ENCODE measurements at regions not wholly inside any gene's neighbourhood (a gene's known extent, or its start where the extent isn't known, plus 50 kb on each side); places are given as distances from the start of the nearest gene placed in this dataset.
"Not testable (repeated sequence)": the region's sequence is repeated elsewhere in the genome, so short reads cannot be mapped to it uniquely, and the experiment has no call there.

DNA sequence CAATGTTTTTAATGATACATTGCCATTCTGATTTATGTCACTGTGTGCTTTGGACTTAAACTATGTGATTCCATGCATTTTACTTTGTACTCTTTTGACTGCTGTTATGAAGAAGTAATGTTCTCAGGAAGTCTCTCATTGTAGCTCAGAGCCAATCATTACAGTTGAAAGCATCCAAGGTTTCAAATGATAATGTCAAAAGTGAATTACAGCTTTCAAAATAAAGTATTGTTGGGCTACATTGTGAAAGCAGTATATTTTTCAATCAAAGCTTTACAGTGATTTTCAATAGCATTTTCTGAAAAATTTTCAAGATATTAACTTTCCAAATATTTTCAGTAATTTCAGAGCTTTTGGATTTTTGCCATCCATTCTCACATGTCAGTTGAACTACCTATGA lies 243.6 kb downstream of the ZIC4 start:
- H3K4me3 ChIP-seq (ENCODE audit: control insufficient read depth, low read depth, low read length), result no peak overlapping the region
- TF ChIP-seq, protein P1, sequence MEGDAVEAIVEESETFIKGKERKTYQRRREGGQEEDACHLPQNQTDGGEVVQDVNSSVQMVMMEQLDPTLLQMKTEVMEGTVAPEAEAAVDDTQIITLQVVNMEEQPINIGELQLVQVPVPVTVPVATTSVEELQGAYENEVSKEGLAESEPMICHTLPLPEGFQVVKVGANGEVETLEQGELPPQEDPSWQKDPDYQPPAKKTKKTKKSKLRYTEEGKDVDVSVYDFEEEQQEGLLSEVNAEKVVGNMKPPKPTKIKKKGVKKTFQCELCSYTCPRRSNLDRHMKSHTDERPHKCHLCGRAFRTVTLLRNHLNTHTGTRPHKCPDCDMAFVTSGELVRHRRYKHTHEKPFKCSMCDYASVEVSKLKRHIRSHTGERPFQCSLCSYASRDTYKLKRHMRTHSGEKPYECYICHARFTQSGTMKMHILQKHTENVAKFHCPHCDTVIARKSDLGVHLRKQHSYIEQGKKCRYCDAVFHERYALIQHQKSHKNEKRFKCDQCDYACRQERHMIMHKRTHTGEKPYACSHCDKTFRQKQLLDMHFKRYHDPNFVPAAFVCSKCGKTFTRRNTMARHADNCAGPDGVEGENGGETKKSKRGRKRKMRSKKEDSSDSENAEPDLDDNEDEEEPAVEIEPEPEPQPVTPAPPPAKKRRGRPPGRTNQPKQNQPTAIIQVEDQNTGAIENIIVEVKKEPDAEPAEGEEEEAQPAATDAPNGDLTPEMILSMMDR (IDR thresholded peaks at IDR 0.05; ENCODE audit: control insufficient read depth, insufficient read depth, low read depth, low read length, missing control alignments), result no peak
- no peak for DNase-seq (ENCODE audit: low read depth)

DNA sequence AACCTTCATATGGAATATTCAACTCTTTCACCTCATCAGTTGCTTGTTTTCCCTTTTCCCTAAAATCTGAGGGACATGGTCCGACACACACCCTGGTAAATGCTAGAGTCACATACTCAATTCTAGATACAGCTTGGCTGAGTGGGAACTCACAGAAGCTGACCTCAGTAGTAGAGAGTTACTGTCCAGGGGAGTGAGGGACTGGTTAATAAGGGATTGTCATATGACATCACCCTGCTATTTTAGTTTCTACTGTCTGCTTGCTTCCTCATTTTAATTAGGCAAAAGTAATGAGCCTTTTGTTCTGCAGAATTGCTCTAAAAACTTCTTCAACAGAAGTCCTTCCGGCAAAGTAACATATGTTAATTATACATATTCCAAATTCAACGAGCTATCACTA lies 244.5 kb downstream of the ZIC4 start:
- H3K4me3 ChIP-seq (ENCODE audit: control insufficient read depth, low read depth, low read length), result no peak overlapping the region
- DNase-seq (ENCODE audit: low read depth), result no peak
- TF ChIP-seq, protein P1 (IDR thresholded peaks at IDR 0.05; ENCODE audit: control insufficient read depth, insufficient read depth, low read depth, low read length, missing control alignments), result no peak

DNA sequence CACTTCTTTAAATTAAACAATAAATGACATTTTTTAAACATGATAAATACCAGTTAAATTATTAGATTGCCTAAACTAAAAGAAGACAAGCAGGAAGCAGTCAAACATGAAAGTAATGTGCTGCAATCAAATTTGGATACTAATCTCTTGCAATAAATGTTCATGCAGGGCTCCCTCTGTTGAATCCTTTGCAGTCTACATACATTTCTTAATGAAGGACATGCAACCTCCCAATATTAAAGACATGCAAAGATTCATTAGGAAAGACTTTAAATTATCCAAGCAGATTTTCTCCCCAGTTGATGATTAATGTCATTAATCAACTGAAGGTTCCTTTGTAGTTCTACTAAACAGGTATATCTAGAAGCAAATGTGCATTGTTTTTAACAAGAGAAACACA lies 245.4 kb downstream of the ZIC4 start:
- TF ChIP-seq, protein P1 (IDR thresholded peaks at IDR 0.05; ENCODE audit: control insufficient read depth, insufficient read depth, low read depth, low read length, missing control alignments), result no peak
- no peak for DNase-seq (ENCODE audit: low read depth)
- no peak overlapping the region for H3K4me3 ChIP-seq (ENCODE audit: control insufficient read depth, low read depth, low read length)

DNA sequence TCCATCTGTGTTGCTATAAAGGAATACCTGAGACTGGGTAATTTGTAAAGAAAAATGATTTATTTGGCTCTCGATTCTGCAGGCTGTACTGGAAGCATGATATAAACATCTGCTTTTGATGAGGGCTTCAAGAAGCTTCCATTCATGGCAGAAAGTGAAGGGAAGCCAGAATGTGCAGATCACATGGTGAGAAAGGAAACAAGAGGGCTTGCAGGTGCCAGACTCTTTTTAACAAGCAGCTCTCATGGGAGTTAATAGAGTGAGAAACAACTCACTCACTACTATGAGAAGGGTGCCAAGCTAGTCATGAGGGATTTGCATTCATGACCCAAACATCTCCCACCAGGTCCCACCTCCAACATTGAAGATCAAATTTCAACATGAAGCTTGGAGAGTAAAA lies 247.2 kb downstream of the ZIC4 start:
- DNase-seq (ENCODE audit: low read depth), result no peak
- no peak overlapping the region for H3K4me3 ChIP-seq (ENCODE audit: control insufficient read depth, low read depth, low read length)
- TF ChIP-seq, protein P1 (IDR thresholded peaks at IDR 0.05; ENCODE audit: control insufficient read depth, insufficient read depth, low read depth, low read length, missing control alignments), result no peak

DNA sequence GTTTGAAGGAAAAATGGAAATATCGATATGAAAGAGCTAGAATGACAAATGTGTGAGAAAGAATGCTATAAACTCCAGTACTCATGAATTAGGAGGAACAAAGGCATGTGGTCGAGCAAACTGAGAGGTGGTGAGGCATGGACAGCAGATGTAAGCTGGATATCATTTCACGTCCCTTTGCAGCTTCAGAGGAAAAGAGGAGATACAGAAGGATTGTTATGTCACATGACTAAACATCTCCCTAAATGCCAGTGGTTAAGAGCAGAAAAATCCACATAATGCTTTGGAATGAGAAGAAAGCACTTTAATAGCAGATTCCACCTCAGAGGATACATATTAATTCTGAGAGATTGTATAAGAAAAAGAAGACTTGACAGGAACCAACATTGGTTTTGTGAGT lies 248.7 kb downstream of the ZIC4 start:
- no peak overlapping the region for H3K4me3 ChIP-seq (ENCODE audit: control insufficient read depth, low read depth, low read length)
- peak; percentile 7 for DNase-seq (ENCODE audit: low read depth)
- TF ChIP-seq, protein P1 (IDR thresholded peaks at IDR 0.05; ENCODE audit: control insufficient read depth, insufficient read depth, low read depth, low read length, missing control alignments), result no peak

DNA sequence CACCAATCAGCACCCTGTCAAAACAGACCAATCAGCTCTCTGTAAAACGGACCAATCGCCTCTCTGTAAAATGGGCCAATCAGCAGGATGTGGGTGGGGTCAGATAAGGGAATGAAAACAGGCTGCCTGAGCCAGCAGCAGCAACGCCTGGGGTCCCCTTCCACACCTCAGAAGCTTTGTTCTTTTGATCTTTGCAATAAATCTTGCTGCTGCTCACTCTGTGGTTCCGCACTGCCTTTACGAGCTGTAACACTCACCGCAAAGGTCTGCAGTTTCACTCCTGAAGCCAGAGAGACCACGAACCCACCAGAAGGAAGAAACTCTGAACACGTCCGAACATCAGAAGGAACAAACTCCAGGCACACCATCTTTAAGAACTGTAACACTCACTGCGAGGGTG lies 251.4 kb downstream of the ZIC4 start:
- DNase-seq (ENCODE audit: low read depth); H3K4me3 ChIP-seq (ENCODE audit: control insufficient read depth, low read depth, low read length): not testable (repeated sequence)

DNA sequence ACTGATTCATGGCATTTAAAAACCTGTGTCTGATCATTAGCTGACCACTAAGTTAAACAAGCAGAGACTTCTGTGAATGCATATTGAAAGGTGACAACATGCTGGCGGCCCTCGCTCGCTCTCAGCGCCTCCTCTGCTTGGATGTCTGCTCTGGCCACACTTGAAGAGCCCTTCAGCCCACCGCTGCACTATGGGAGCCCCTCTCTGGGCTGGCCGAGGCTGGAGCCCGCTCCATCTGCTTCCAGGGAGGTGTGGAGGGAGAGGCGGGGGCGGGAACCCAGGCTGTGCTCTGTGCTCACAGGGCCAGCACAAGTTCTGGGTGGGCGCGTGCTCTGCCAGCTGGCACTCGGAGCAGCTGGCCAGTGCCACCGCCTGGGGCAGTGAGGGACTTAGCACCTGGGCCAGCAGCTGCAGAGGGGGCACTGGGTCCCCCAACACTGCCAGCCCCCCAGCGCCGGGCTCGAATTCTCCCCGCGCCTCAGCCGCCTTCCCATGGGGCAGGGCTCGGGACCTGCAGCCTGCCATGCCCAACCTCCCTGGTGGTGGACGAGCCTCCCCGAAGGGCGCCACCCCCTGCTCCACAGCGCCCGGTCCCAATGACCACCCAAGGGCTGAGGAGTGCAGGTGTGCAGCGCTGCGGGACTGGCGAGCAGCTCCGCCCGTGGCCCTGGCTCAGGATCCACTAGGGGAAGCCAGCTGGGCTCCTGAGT lies 252.4 kb downstream of the ZIC4 start:
- no peak for DNase-seq (ENCODE audit: low read depth)
- H3K4me3 ChIP-seq (ENCODE audit: control insufficient read depth, low read depth, low read length), result no peak overlapping the region
- TF ChIP-seq, protein P1 (IDR thresholded peaks at IDR 0.05; ENCODE audit: control insufficient read depth, insufficient read depth, low read depth, low read length, missing control alignments), result no peak
